Limb (tissue), 2 donors: ENCODE measurements at regions not wholly inside any gene's neighbourhood (a gene's known extent, or its start where the extent isn't known, plus 50 kb on each side); places are given as distances from the start of the nearest gene placed in this dataset.

ENCODE experiments used
- DNase-seq, 2 donors: peaks; one replicate each; pipeline ENCODE4 v3.0.0-alpha.2; 2016; ENCODE audit errors: extremely low spot score in 2 of 2

DNA sequence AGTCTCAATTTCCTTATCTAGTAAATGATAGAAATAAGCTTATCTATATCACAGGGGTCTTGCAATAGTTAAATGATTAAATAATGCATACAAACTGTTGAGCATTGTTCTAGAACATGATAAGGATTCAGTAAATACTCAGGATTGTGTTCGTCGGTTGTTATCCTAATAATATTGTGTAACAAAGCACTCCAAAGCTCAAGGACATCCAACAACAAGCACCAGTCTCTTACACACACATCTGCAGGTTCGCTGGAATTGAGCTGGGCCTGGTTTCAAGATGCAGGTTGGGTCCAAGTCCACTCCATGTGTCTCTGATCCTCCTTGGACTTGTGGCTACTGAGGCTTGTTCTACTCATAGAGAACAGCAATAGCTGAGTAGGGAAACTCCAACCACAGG is 74.1 kb upstream of the MC3R start:
- DNase-seq, result no peak

DNA sequence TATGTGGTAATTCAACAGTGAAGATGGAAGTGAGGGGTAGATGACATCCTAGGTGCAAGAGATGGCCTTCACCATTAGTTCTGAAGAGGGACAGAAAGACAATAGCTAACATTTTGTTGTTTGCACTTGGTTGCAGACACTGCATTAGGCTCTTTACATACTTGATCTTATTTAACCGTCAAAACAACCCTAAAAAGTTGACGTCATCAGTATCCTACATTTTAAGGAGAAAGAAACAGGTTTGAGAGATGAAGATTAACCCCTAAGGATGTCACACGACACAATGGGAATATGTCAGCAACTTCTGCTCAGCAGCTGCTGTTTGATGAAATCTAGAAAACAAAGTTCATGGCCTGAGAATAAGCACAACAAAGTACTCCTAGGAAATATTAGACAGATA is 72.6 kb upstream of the MC3R start:
- no peak for DNase-seq

DNA sequence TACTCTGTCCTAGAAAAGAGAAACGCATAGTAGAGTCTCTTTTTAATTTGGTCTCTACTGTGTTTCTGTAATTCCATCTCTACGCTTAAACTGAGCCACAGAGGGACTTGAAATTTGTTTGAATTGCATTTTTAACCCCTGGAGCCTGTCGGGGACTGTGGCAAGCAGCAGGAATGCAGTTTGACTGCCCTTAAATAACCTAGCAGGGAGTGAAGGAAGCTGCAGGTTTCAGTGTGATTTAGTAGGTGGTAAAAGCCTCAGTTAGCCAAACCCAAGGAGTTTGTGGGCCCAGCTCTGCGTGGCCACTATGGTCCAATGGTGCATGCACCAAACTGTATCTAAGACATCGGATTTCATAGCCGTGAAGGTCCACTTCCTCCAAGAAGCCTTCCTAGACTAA is 70.3 kb upstream of the MC3R start:
- no peak for DNase-seq

DNA sequence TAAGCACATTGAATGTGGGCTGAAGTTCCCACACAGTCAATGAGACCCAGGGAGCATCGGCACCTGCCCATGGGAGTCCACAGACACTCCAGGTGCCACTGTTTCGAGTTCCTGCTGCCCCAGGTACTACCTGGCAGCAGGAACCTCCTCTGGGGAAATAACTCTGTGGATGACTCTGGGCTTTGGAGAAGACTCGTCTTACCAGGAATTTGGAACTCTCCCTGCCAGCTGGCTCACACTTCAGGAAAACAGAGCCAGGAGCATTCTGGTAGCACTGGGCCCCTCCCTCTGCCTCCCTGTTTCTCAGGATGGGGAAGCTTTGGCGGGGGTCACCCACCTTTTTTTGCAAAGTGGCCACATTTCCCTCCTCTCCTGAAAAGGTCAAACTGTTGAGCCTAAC is 69.5 kb upstream of the MC3R start:
- no peak for DNase-seq

DNA sequence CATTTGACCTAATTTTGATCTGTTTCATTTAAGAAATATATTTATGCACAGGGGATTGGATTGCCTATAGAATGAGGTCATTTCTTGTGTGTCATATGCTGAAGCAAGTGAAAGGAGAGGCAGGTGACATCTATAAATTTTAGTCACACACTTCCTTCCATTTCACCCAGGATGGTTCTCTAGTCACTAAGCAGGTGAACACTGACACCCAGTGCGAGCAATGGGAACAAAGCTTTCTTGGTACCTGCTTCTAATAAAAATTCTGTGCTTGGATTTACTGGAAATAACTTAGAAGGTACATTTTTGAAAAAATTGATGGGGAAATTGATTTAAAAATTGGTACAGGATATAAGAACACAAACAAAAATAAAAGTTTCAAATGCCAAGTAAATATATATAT is 66.9 kb upstream of the MC3R start:
- no peak for DNase-seq

DNA sequence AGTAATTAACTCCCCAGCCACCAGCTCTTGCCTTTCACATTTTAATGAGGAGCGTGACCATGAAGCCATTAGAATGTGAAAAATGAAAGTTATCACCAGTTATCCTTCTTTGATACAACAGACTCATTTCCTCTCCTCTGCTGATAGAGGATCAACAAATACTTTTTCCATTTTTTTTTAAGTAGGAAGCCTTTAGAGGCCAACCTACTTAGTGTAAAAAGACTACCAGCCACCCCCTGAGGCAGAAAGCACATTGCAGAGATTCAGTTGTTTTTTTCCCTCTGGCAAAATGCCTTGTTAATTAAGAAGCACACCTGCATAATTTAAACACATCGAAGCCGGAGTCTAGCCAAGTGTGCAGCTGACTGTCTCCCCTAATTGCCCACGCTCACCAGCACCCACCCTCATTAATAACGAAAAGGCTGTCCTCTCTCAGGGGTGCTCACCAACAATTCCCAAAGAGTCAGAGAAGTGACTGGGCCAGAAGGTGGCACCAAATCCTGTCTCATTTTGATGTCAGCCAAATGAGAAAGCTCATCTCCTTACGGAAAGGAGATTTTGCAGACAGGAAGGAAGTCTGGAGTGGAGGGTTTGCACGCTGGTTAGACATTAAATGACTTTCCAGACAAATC is 60.9 kb upstream of the MC3R start:
- DNase-seq, result peak; percentile 33 to 40

DNA sequence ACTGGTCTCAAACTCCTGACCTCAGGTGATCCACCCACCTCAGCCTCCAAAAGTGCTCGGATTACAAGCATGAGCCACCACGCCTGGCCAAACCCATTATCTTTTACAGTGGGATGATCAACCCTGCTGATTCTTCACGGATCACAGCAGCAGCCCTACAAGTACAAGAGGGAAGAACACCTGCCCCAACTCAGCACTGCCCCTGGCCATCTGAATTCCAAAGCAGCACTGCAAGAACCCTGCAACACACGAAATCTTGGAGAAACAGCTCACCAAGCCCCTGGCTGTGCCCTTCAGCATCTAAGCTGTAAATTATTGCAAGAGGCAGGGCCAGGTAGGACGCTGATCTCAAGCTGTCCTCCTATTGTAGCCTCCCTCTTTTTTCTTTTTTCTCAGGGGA is 54.5 kb upstream of the MC3R start:
- DNase-seq, result no peak

DNA sequence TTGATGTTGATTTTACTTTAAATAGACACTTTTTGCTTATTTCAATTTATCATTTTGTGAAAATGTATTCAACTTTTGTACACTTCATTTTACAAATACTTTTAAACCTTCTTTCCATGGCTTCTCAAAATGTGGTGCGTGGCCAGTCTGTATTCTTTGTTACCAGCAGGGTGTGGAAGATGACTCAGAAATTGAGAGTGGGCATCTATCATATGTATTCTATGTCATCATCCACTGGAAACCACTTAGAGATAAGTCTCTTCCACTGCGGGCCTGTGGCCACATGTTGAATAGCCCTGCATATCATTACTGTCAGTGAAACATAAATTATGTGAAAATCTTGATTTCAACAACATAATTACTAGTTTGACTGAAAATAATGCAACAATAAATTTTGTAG is 52.6 kb upstream of the MC3R start:
- no peak for DNase-seq
